WTC11 (cell line): ENCODE measurements at regions not wholly inside any gene's neighbourhood (a gene's known extent, or its start where the extent isn't known, plus 50 kb on each side); places are given as distances from the start of the nearest gene placed in this dataset.

Source experiments
- ATAC-seq: fragments of 200-7000 bp; cut with Tn5 transposase; 2 replicates; pipeline ENCODE4 v1.10.0; 2021; ENCODE audit warnings: mild to moderate bottlenecking, moderate library complexity
- CTCF ChIA-PET: fragments of 300-600 bp; sonication (Branson Sonifier 250); formaldehyde crosslinking; loops from one replicate; lab custom pipeline; 2021; ENCODE audit warnings: antibody characterized with exemption; lab: Charles Lee
- POLR2A ChIA-PET: fragments of 350-600 bp; sonication (Branson Sonifier 250); formaldehyde crosslinking; loops from one replicate; lab custom pipeline; 2021; ENCODE audit warnings: antibody characterized with exemption; lab: Charles Lee
- DNase-seq: peaks from one replicate; pipeline ENCODE4 v3.0.0; 2021; ENCODE audit warnings: low spot score
- H3K27ac Mint-ChIP-seq: 2 replicates; pipeline ENCODE4 v1.8.0; 2021; ENCODE audit warnings: mixed read lengths
- H3K27me3 Mint-ChIP-seq: 2 replicates; pipeline ENCODE4 v1.8.0; 2021; ENCODE audit warnings: low read depth, mild to moderate bottlenecking, moderate library complexity, mixed read lengths
- H3K36me3 Mint-ChIP-seq: 2 replicates; pipeline ENCODE4 v1.8.0; 2021; ENCODE audit warnings: mixed read lengths
- H3K4me1 Mint-ChIP-seq: 2 replicates; pipeline ENCODE4 v1.8.0; 2022; ENCODE audit warnings: mixed read lengths
- H3K4me3 Mint-ChIP-seq: 2 replicates; pipeline ENCODE4 v1.8.0; 2021; ENCODE audit warnings: mild to moderate bottlenecking, moderate library complexity, mixed read lengths
- H3K9me3 Mint-ChIP-seq: 2 replicates; pipeline ENCODE4 v1.8.0; 2021; ENCODE audit warnings: mixed read lengths
- AFF4 ChIP-seq: sonication (generic); formaldehyde crosslinking; IDR thresholded peaks from 2 replicates; pipeline ENCODE4 v1.8.1; 2023; ENCODE audit warnings: mild to moderate bottlenecking, missing genetic modification reagents, borderline replicate concordance
- ATF3 ChIP-seq: sonication (generic); formaldehyde crosslinking; conservative IDR thresholded peaks from 2 replicates; pipeline ENCODE4 v1.8.1; 2022; ENCODE audit warnings: mild to moderate bottlenecking, missing genetic modification reagents
- ELF4 ChIP-seq: sonication (generic); formaldehyde crosslinking; IDR thresholded peaks from 2 replicates; pipeline ENCODE4 v1.8.1; 2022; ENCODE audit warnings: low read depth, mild to moderate bottlenecking, moderate library complexity, missing genetic modification reagents
- ERG ChIP-seq: fragments of 250-450 bp; sonication (Bioruptor Pico); IDR thresholded peaks from 2 replicates; pipeline ENCODE4 v1.8.0; 2021; ENCODE audit warnings: mild to moderate bottlenecking
- FOXJ3 ChIP-seq: sonication (generic); formaldehyde crosslinking; IDR thresholded peaks from 2 replicates; pipeline ENCODE4 v1.9.0; 2021; ENCODE audit warnings: missing genetic modification reagents, mild to moderate bottlenecking, borderline replicate concordance
- HMGA2 ChIP-seq: fragments of 250-450 bp; sonication (Bioruptor Pico); IDR thresholded peaks from 2 replicates; pipeline ENCODE4 v1.4.0; 2021; ENCODE audit warnings: mild to moderate bottlenecking, moderate library complexity
- JUN ChIP-seq: sonication (generic); formaldehyde crosslinking; IDR thresholded peaks from 2 replicates; pipeline ENCODE4 v1.8.0; 2023; ENCODE audit warnings: mild to moderate bottlenecking, missing genetic modification reagents
- KAT7 ChIP-seq: sonication (generic); formaldehyde crosslinking; IDR thresholded peaks from 2 replicates; pipeline ENCODE4 v1.8.1; 2023; ENCODE audit warnings: missing genetic modification reagents, mild to moderate bottlenecking, borderline replicate concordance
- NFE2L1 ChIP-seq: sonication (generic); formaldehyde crosslinking; IDR thresholded peaks from 2 replicates; pipeline ENCODE4 v1.8.1; 2023; ENCODE audit warnings: missing genetic modification reagents
- NFYB ChIP-seq: sonication (generic); formaldehyde crosslinking; conservative IDR thresholded peaks from 2 replicates; pipeline ENCODE4 v1.8.0; 2022; ENCODE audit warnings: low read depth, missing genetic modification reagents
- NR1H2 ChIP-seq: sonication (generic); formaldehyde crosslinking; IDR thresholded peaks from 2 replicates; pipeline ENCODE4 v1.9.0; 2021; ENCODE audit warnings: mild to moderate bottlenecking, moderate library complexity, missing genetic modification reagents
- PREB ChIP-seq: sonication (generic); formaldehyde crosslinking; IDR thresholded peaks from 2 replicates; pipeline ENCODE4 v1.8.1; 2022; ENCODE audit warnings: mild to moderate bottlenecking, missing genetic modification reagents, moderate library complexity, borderline replicate concordance
- TP53 ChIP-seq: sonication (generic); formaldehyde crosslinking; IDR thresholded peaks from 2 replicates; pipeline ENCODE4 v1.8.1; 2023; ENCODE audit warnings: mild to moderate bottlenecking, missing genetic modification reagents
- USF1 ChIP-seq: sonication (generic); formaldehyde crosslinking; IDR thresholded peaks from 2 replicates; pipeline ENCODE4 v1.8.0; 2022; ENCODE audit warnings: mild to moderate bottlenecking, missing genetic modification reagents
- ZNF138 ChIP-seq: sonication (generic); formaldehyde crosslinking; conservative IDR thresholded peaks from 2 replicates; pipeline ENCODE4 v1.8.1; 2022; ENCODE audit warnings: mild to moderate bottlenecking, moderate library complexity, missing genetic modification reagents
- ZNF512 ChIP-seq: sonication (generic); formaldehyde crosslinking; IDR thresholded peaks from 2 replicates; pipeline ENCODE4 v1.8.1; 2022; ENCODE audit warnings: missing genetic modification reagents, borderline replicate concordance
- ZNF532 ChIP-seq: fragments of 250-450 bp; sonication (Bioruptor Pico); IDR thresholded peaks from 2 replicates; pipeline ENCODE4 v1.9.0; 2021; ENCODE audit warnings: mild to moderate bottlenecking, borderline replicate concordance
- ZSCAN18 ChIP-seq: fragments of 250-450 bp; sonication (Bioruptor Pico); IDR thresholded peaks from 2 replicates; pipeline ENCODE4 v2.1.2; 2022; ENCODE audit warnings: mild to moderate bottlenecking, moderate library complexity

- no peaks in the 10 kb centered on the region for H3K36me3 Mint-ChIP-seq
- ATAC-seq (no peak), DNase-seq (no peak)
- TF ChIP-seq FOXJ3 (CRISPR knock-in tag) (no peak), ZNF532 (no peak), ERG (CRISPR knock-in tag) (no peak), ZSCAN18 (CRISPR knock-in tag) (no peak), AFF4 (CRISPR knock-in tag) (no peak), JUN (CRISPR knock-in tag) (no peak), ZNF512 (no peak)
- H3K9me3 Mint-ChIP-seq, result no peaks in the 10 kb centered on the region
- ChIA-PET POLR2A (no interaction called here), CTCF (no interaction called here)
- no peak overlapping the region for H3K4me3 Mint-ChIP-seq
- no peak overlapping the region for H3K27ac Mint-ChIP-seq
- H3K4me1 Mint-ChIP-seq, result no peaks in the 10 kb centered on the region
- H3K27me3 Mint-ChIP-seq, result no peaks in the 10 kb centered on the region
Measured at GRCh38 chr3:64290864-64291263, 65.6 kb upstream of the PRICKLE2 start.

GRCh38 chr3:64290161-64290560 lies 64.9 kb upstream of the PRICKLE2 start:
- TF ChIP-seq HMGA2 (CRISPR knock-in tag), result no peak
- no peaks in the 10 kb centered on the region for H3K27me3 Mint-ChIP-seq
- H3K4me3 Mint-ChIP-seq, result no peak overlapping the region
- ATAC-seq (no peak), DNase-seq (no peak)
- ChIA-PET POLR2A (no interaction called here), CTCF (no interaction called here)
- no peaks in the 10 kb centered on the region for H3K9me3 Mint-ChIP-seq
- no peaks in the 10 kb centered on the region for H3K4me1 Mint-ChIP-seq
- no peaks in the 10 kb centered on the region for H3K36me3 Mint-ChIP-seq
- H3K27ac Mint-ChIP-seq, result no peak overlapping the region

GRCh38 chr3:64289622-64290021 lies 64.4 kb upstream of the PRICKLE2 start:
- H3K4me1 Mint-ChIP-seq, result no peaks in the 10 kb centered on the region
- H3K9me3 Mint-ChIP-seq, result no peaks in the 10 kb centered on the region
- ATAC-seq, result no peak
- CTCF ChIA-PET, result no interaction called here
- no peaks in the 10 kb centered on the region for H3K36me3 Mint-ChIP-seq
- no peak for DNase-seq
- no peak overlapping the region for H3K4me3 Mint-ChIP-seq
- H3K27ac Mint-ChIP-seq, result no peak overlapping the region
- no peaks in the 10 kb centered on the region for H3K27me3 Mint-ChIP-seq
- POLR2A ChIA-PET, result no interaction called here
- TF ChIP-seq ATF3 (no peak), USF1 (CRISPR knock-in tag) (no peak), PREB (CRISPR knock-in tag) (no peak), NFYB (CRISPR knock-in tag) (no peak), KAT7 (CRISPR knock-in tag) (no peak), ZNF138 (CRISPR knock-in tag) (no peak), NR1H2 (CRISPR knock-in tag) (no peak), TP53 (CRISPR knock-in tag) (no peak), NFE2L1 (CRISPR knock-in tag) (no peak), ELF4 (CRISPR knock-in tag) (no peak)
